Mesenchymal stem cell (in vitro differentiated cells and primary cell): ENCODE measurements at regions not wholly inside any gene's neighbourhood (a gene's known extent, or its start where the extent isn't known, plus 50 kb on each side); places are given as distances from the start of the nearest gene placed in this dataset.

Experiments used
- DNase-seq: peaks from one replicate; pipeline ENCODE4 v3.0.0-alpha.2; 2013
- H2AFZ ChIP-seq: one replicate; pipeline ENCODE4 v1.6.1; 2013; ENCODE audit warnings: low read depth, mild to moderate bottlenecking, control low read depth, inconsistent platforms, low read length, moderate library complexity
- H2AK5ac ChIP-seq: 2 replicates; pipeline ENCODE4 v1.6.1; 2013; ENCODE audit warnings: low read length, moderate library complexity, mild to moderate bottlenecking, inconsistent platforms; ENCODE audit not compliant: severe bottlenecking
- H2BK120ac ChIP-seq: one replicate; pipeline ENCODE4 v1.6.1; 2013; ENCODE audit warnings: low read depth, mild to moderate bottlenecking, inconsistent platforms, low read length, moderate library complexity
- H2BK12ac ChIP-seq, 2 experiments: one replicate each; pipeline ENCODE4 v1.6.1; 2013; ENCODE audit warnings: inconsistent platforms in 2 of 2, low read length in 2 of 2, mild to moderate bottlenecking in 2 of 2, moderate library complexity in 2 of 2, control low read depth in 1 of 2
- H2BK15ac ChIP-seq: one replicate; pipeline ENCODE4 v1.6.1; 2013; ENCODE audit warnings: mild to moderate bottlenecking, low read depth, inconsistent platforms; ENCODE audit not compliant: poor library complexity, severe bottlenecking
- H2BK5ac ChIP-seq: 2 replicates; pipeline ENCODE4 v1.6.1; 2013; ENCODE audit warnings: low read depth, mild to moderate bottlenecking, low read length, control low read depth, inconsistent platforms; ENCODE audit not compliant: poor library complexity, severe bottlenecking
- H3K14ac ChIP-seq, 2 experiments: one replicate each; pipeline ENCODE4 v1.6.1; 2013; ENCODE audit warnings: inconsistent platforms in 2 of 2, low read length in 2 of 2, control low read depth in 1 of 2, mild to moderate bottlenecking in 1 of 2, moderate library complexity in 1 of 2
- H3K18ac ChIP-seq, 2 experiments: one replicate each; pipeline ENCODE4 v1.6.1; 2013; ENCODE audit warnings: inconsistent platforms in 2 of 2, low read length in 2 of 2, control low read depth in 1 of 2, low read depth in 1 of 2, mild to moderate bottlenecking in 1 of 2
- H3K23ac ChIP-seq, 2 experiments: one replicate each; pipeline ENCODE4 v1.6.1; 2013; ENCODE audit warnings: inconsistent platforms in 2 of 2, low read length in 2 of 2, mild to moderate bottlenecking in 2 of 2, moderate library complexity in 2 of 2, control low read depth in 1 of 2
- H3K27ac ChIP-seq: 2 replicates; pipeline ENCODE4 v1.5.1; 2013; ENCODE audit warnings: mild to moderate bottlenecking, moderate library complexity, low read length, control low read depth, inconsistent platforms; ENCODE audit not compliant: poor library complexity, severe bottlenecking
- H3K27me3 ChIP-seq, 2 experiments: 2 replicates each; pipeline versions ENCODE4 v1.6.1 to v1.7.0; 2013; ENCODE audit warnings: low read length in 2 of 2, mild to moderate bottlenecking in 2 of 2, moderate library complexity in 2 of 2, control low read depth in 1 of 2, inconsistent platforms in 1 of 2; ENCODE audit not compliant: control insufficient read depth in 1 of 2, insufficient read depth in 1 of 2
- H3K36me3 ChIP-seq, 2 experiments: 2 replicates each; pipeline versions ENCODE4 v1.6.1 to v1.7.0; 2013; ENCODE audit warnings: low read length in 2 of 2, control low read depth in 1 of 2, inconsistent platforms in 1 of 2, low read depth in 1 of 2, mild to moderate bottlenecking in 1 of 2; ENCODE audit not compliant: insufficient read depth in 2 of 2, control insufficient read depth in 1 of 2
- H3K4ac ChIP-seq, 2 experiments: one replicate each; pipeline ENCODE4 v1.6.1; 2013; ENCODE audit warnings: inconsistent platforms in 2 of 2, low read length in 2 of 2, mild to moderate bottlenecking in 2 of 2, moderate library complexity in 2 of 2, control low read depth in 1 of 2, low read depth in 1 of 2
- H3K4me1 ChIP-seq: 2 replicates; pipeline ENCODE4 v1.6.1; 2013; ENCODE audit warnings: low read depth, low read length, control low read depth; ENCODE audit not compliant: control insufficient read depth, insufficient read depth
- H3K4me2 ChIP-seq: 2 replicates; pipeline ENCODE4 v1.6.1; 2013; ENCODE audit warnings: low read length, mild to moderate bottlenecking, inconsistent platforms; ENCODE audit not compliant: poor library complexity, severe bottlenecking
- H3K4me3 ChIP-seq, 2 experiments: 2 replicates each; pipeline versions ENCODE4 v1.5.1 to v1.7.0; 2013; ENCODE audit warnings: low read length in 2 of 2, mild to moderate bottlenecking in 2 of 2, control low read depth in 1 of 2, low read depth in 1 of 2; ENCODE audit not compliant: insufficient read depth in 1 of 2
- H3K79me1 ChIP-seq: replicated peaks from 2 replicates; pipeline ENCODE4 v1.6.1; 2013; ENCODE audit warnings: mild to moderate bottlenecking, control low read depth, low read length, inconsistent platforms; ENCODE audit not compliant: poor library complexity, severe bottlenecking
- H3K9ac ChIP-seq: 2 replicates; pipeline ENCODE4 v1.7.0; 2013; ENCODE audit warnings: mild to moderate bottlenecking, low read length, moderate library complexity
- H3K9me3 ChIP-seq: 2 replicates; pipeline ENCODE4 v1.7.0; 2013; ENCODE audit warnings: mild to moderate bottlenecking, low read length; ENCODE audit not compliant: control insufficient read depth
- H4K8ac ChIP-seq: one replicate; pipeline ENCODE4 v1.6.1; 2013; ENCODE audit warnings: inconsistent platforms, mild to moderate bottlenecking, low read length, moderate library complexity
- H4K91ac ChIP-seq: one replicate; pipeline ENCODE4 v1.6.1; 2013; ENCODE audit warnings: mild to moderate bottlenecking, low read length, inconsistent platforms
- WGBS: methylation state at CpG from one replicate; pipeline ENCODE4 v1.1.7; 2013; ENCODE audit warnings: mixed read lengths; 5-methylcytosine and 5-hydroxymethylcytosine counted together

- Histone ChIP-seq H2BK120ac (no peak overlapping the region), H3K9me3 (no peaks in the 10 kb centered on the region), H3K4me1 (peaks cover 1% of the 10 kb centered on the region)
Measured at GRCh38 chr10:3959370-3960325, 174.6 kb upstream of the KLF6 start.

GRCh38 chr10:3958472-3958996 is 173.5 kb upstream of the KLF6 start:
- WGBS, result 98% methylated on average over 3 of the region's 4 CpGs
- no peaks in the 10 kb centered on the region for H3K36me3 ChIP-seq
- no peaks in the 10 kb centered on the region for H3K9me3 ChIP-seq
- no peak overlapping the region for H3K4me2 ChIP-seq
- H2BK12ac ChIP-seq, result no peak overlapping the region
- H3K23ac ChIP-seq, result no peak overlapping the region
- no peak overlapping the region for H4K91ac ChIP-seq
- no peak overlapping the region for H3K4me3 ChIP-seq
- H2AFZ ChIP-seq, result no peak overlapping the region
- H3K27ac ChIP-seq, result no peak overlapping the region
- no peak overlapping the region for H3K9ac ChIP-seq
- no peaks in the 10 kb centered on the region for H3K27me3 ChIP-seq
- H2BK120ac ChIP-seq, result no peak overlapping the region
- H4K8ac ChIP-seq, result no peak overlapping the region
- H2BK15ac ChIP-seq, result no peak overlapping the region
- peaks cover 1% of the 10 kb centered on the region for H3K4me1 ChIP-seq
- DNase-seq, result no peak
- H3K79me1 ChIP-seq, result no peaks in the 10 kb centered on the region
- no peak overlapping the region for H3K14ac ChIP-seq
- H3K18ac ChIP-seq, result no peak overlapping the region
- H2AK5ac ChIP-seq, result no peak overlapping the region
- H3K4ac ChIP-seq, result no peak overlapping the region
- no peak overlapping the region for H2BK5ac ChIP-seq

More at GRCh38 chr10:3959370-3960325, 174.6 kb upstream of the KLF6 start:
- WGBS, result 81% methylated on average over 9 of the region's 17 CpGs
- H3K4me3 ChIP-seq, result no peak overlapping the region
- no peaks in the 10 kb centered on the region for H3K27me3 ChIP-seq
- no peak overlapping the region for H4K8ac ChIP-seq
- no peak overlapping the region for H3K14ac ChIP-seq
- H2BK5ac ChIP-seq, result no peak overlapping the region
- H3K79me1 ChIP-seq, result no peaks in the 10 kb centered on the region
- H2AK5ac ChIP-seq, result no peak overlapping the region
- no peak overlapping the region for H3K27ac ChIP-seq
- no peak overlapping the region for H2AFZ ChIP-seq
- no peaks in the 10 kb centered on the region for H3K36me3 ChIP-seq
- H2BK12ac ChIP-seq, result no peak overlapping the region
- H3K9ac ChIP-seq, result no peak overlapping the region
- H3K4me2 ChIP-seq, result no peak overlapping the region
- H3K18ac ChIP-seq, result peak overlapping the region in 1 of 2 experiments; percentile 54
- H2BK15ac ChIP-seq, result no peak overlapping the region
- no peak overlapping the region for H4K91ac ChIP-seq
- no peak overlapping the region for H3K4ac ChIP-seq
- H3K23ac ChIP-seq, result no peak overlapping the region
- DNase-seq, result no peak

GRCh38 chr10:3955955-3956617 is 171.1 kb upstream of the KLF6 start:
- WGBS, result 75% methylated on average over 13 of the region's 13 CpGs
- Histone ChIP-seq H3K36me3 (no peaks in the 10 kb centered on the region), H3K79me1 (no peaks in the 10 kb centered on the region), H2AFZ (no peak overlapping the region), H3K4ac (no peak overlapping the region), H3K27me3 (no peaks in the 10 kb centered on the region), H3K4me1 (peaks cover 1% of the 10 kb centered on the region), H4K8ac (no peak overlapping the region), H3K4me3 (no peak overlapping the region), H3K18ac (no peak overlapping the region), H3K23ac (no peak overlapping the region), H3K14ac (no peak overlapping the region), H2BK120ac (no peak overlapping the region), H3K9ac (no peak overlapping the region), H2BK15ac (no peak overlapping the region), H2BK12ac (no peak overlapping the region), H3K9me3 (no peaks in the 10 kb centered on the region), H2BK5ac (no peak overlapping the region), H3K4me2 (no peak overlapping the region), H4K91ac (no peak overlapping the region), H2AK5ac (no peak overlapping the region), H3K27ac (no peak overlapping the region)
- DNase-seq, result no peak

- Histone ChIP-seq H3K27me3 (no peaks in the 10 kb centered on the region), H3K23ac (no peak overlapping the region)
- WGBS, result 61% methylated on average over 13 of the region's 13 CpGs
Measured at GRCh38 chr10:3955493-3955892, 170.5 kb upstream of the KLF6 start.

More at GRCh38 chr10:3955493-3955892, 170.5 kb upstream of the KLF6 start:
- Histone ChIP-seq H3K27ac (no peak overlapping the region), H2BK12ac (no peak overlapping the region), H3K79me1 (no peaks in the 10 kb centered on the region), H3K18ac (no peak overlapping the region), H3K9me3 (no peaks in the 10 kb centered on the region), H3K4me3 (no peak overlapping the region), H2AFZ (no peak overlapping the region), H3K14ac (no peak overlapping the region), H2AK5ac (no peak overlapping the region), H3K4me1 (peaks cover 1% of the 10 kb centered on the region), H4K91ac (no peak overlapping the region), H2BK120ac (no peak overlapping the region), H3K36me3 (no peaks in the 10 kb centered on the region), H2BK15ac (no peak overlapping the region), H3K4ac (no peak overlapping the region), H2BK5ac (no peak overlapping the region), H3K9ac (no peak overlapping the region), H4K8ac (no peak overlapping the region), H3K4me2 (no peak overlapping the region)
- peak; percentile 32 for DNase-seq
